GM21529 (cell line): ENCODE measurements at regions not wholly inside any gene's neighbourhood (a gene's known extent, or its start where the extent isn't known, plus 50 kb on each side); places are given as distances from the start of the nearest gene placed in this dataset.
A peak's percentile ranks its signal among the peaks of the same experiment; 100 is the strongest.
"Not testable (repeated sequence)": the region's sequence is repeated elsewhere in the genome, so short reads cannot be mapped to it uniquely, and the experiment has no call there.

Source experiments
- ATAC-seq: cut with Tn5 transposase; IDR thresholded peaks from one replicate; pipeline ENCODE4 v1.9.1; 2021; ENCODE audit not compliant: unreplicated experiment

- no peak for ATAC-seq
These were observed 135.1 kb upstream of the RFX3 start for GRCh38 chr9:3660936-3661335.

GRCh38 chr9:3659647-3660046, 133.8 kb upstream of the RFX3 start:
- ATAC-seq, result no peak

- no peak for ATAC-seq
These were observed 133.2 kb upstream of the RFX3 start for GRCh38 chr9:3658964-3659363.

DNA sequence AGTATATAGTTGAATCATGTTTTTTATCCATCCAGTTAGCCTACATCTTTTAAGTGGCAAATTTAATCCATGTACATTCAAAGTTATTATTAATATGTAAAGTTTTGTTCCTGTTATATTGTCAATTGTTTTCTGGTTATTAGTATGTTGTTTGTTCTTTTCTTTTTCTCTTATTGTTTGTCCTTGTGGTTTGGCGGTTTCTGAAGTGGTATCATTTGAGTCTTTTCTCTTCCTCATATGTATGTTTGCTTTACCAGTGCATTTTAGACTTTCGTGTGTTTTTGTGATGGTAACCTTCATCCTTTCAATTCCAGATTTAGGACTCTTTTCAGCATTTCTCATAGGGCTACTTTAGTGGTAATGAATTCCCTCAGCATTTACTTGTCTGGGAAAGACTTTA, 130.4 kb upstream of the RFX3 start:
- no peak for ATAC-seq

DNA sequence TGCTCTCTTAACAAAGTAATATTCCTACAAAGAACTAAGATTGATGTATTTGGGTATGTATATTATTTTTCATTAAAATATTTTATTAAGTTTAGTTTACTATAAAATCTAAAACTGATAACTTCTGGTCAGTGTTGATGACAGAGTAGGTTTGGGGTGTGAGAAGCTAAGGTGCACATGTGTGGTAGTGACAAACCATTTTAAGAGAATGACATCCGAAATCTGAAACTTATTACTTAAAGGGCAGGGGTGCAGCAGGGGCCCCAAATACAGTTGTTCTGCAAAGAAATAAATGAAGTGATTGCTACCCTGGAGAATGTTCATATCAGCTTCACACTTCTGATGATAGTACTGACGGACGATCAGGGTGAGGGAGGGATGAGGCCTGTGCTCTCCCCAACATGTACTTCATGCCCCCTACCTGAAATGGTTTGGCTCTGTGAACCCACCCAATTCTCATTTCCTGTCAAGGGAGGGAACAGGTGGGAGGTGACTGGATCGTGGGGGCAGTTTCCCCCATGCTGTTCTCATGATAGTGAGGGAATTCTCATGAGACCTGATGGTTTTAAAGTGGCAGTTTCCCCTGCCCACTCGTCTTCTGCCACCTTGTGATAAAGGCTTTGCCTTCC, 125.3 kb upstream of the RFX3 start:
- ATAC-seq, result no peak

GRCh38 chr9:3648722-3649246, 123.0 kb upstream of the RFX3 start:
- ATAC-seq, result no peak

DNA sequence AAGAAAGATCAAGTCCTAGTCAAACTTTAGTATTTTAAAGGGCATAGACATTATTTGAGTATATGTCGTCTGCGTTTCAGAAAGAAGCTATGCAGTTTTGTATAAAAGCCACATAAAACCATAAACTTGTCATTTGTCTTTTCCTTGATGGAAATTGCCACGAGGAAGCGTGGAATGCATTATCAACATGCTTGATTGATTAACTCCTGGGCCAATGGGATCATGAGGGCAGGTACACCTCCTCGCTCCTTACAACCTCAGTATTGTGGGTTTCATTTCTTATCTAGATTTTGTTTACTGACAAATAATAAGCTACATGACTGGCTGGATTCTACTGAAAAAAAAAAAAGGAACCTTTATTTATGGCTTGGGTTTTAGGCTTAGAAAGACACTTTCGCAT, 122.5 kb upstream of the RFX3 start:
- ATAC-seq, result no peak

DNA sequence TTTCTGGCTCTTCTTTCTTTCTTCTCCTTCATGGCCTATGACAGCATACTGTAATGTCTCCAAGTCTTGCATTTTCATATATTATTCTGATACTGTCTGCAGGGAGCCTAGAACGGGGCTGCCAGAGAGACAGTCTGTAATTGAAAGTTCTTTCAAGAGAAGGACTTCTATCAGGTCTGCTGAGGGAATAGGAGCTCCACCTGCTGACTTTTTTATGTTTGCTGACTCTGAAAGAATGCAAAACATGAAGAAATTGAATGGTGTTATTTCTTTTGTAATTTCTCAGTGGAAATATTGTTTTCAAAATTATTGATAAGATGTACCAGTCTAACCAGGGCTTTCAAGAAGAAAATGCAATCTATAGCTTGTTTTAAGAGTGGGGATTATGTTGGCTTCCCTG, 121.9 kb upstream of the RFX3 start:
- ATAC-seq, result no peak

DNA sequence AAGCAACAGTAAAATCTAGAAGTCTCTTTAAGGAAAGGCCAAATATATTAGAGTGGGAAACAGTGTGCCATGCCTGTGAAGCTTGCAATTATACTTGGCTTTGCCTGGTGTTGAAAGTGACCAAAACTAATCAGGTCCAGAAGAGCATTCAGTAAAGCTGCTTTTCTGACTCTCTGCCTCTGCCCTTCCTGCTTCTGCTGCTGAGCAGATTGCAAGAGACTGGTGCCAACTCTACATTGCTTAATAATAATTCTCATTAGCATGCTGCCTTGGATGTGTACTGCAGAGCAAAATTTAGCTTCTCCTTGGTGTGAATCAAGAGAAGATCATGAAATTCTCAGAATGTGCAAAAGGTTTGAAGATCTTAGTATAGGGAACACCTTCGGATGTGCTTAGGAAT, 120.4 kb upstream of the RFX3 start:
- no peak for ATAC-seq

- not testable (repeated sequence) for ATAC-seq
These were observed 116.3 kb upstream of the RFX3 start for GRCh38 chr9:3642075-3642474.

DNA sequence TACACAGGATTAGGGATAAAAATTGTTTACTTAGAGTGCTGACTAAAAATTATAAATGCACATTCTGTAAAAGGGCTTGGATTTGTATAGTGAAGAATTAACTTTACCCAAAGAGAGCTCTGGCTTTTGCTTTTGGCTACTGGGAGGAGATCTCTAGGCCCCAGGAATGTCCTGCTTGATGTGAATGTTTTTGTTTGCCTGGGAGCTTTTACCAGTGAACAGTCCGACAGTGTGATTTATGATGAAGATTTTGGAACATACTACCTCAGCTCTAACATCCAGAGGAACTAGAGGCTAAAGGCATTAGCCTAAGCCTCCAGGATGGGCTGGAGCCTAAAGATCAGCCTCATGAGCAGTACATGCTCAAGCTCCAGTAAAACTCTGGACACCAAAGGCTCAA, 103.7 kb upstream of the RFX3 start:
- no peak for ATAC-seq

DNA sequence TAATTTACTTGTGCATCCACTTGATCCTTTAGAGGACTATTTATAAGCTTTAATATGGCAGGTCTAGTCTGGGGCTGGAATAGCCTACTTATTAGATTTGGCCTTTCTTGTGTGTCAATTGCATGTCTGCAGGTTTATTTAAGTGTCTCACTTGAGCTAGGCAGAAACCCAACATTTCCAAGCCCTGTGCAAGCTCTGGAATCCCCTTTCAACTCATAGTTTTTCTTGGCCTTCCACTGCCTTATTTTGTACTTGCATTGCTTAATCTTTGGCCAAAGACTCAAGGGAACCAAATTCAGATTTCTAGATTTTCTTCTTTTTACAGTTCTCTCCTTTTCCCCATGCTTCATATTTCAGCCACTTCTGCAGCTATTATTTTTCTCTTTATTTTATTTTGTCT, 102.4 kb upstream of the RFX3 start:
- ATAC-seq, result no peak

GRCh38 chr9:3608011-3608410, 82.2 kb upstream of the RFX3 start:
- peak; percentile 91 for ATAC-seq

DNA sequence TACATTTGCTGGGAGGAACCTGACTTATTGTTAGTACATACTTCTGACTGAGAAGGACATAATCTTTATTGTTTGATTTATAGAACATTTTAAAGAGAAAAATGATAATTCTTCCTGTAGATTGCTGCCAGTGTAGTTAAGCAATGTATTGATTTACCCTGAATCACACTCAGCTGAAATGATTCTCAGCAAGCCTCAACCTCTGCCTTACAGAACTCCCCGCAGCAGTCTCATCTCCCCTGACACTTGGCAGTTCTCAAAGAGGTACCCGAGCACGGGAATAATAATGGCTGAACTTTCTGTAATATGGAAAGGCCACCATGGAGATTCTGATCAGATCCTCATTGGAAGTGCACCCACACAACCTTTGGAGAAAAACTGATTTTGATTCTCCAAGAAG, 74.9 kb upstream of the RFX3 start:
- ATAC-seq, result no peak

DNA sequence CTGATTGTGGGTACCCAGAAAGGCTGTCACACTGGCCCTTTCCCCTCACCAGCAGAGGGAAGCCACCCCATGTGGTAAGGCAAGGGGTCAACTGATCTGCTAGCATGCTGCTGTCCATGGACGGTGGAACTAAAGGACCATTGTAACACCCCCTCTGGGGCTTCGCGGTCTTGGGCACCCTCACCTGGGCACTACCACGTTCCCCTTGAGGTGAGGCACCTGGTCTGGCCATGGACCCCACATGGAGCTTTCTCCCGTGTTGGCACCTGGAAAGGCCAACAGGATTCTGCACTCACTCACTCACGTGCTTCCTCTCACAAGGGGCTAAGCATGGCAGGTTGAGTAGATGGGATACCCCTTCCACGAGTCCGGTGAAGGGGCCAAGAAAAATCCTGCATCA, 72.0 kb upstream of the RFX3 start:
- no peak for ATAC-seq

GRCh38 chr9:3586066-3586465, 60.3 kb upstream of the RFX3 start:
- no peak for ATAC-seq

DNA sequence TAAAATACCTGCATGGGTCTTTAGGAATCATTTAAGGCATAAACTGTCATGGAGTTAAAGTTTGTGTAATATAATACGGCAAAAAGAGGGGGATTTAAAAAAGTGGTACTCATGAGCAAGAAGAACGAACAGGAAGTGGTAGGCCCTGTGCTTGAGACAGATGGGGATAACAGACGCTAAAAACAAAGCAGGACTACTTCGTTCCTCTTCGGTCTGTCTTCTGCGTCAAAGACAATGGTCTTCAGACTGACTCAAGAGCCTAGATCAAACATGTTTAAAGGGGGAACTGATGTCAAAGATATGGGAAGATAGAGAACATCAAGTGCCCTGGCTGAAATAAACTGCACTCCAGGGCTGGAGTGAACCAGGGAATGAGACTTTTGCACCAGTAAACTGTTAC, 59.8 kb upstream of the RFX3 start:
- ATAC-seq, result no peak

GRCh38 chr9:3578786-3579185, 53.0 kb upstream of the RFX3 start:
- ATAC-seq, result no peak

DNA sequence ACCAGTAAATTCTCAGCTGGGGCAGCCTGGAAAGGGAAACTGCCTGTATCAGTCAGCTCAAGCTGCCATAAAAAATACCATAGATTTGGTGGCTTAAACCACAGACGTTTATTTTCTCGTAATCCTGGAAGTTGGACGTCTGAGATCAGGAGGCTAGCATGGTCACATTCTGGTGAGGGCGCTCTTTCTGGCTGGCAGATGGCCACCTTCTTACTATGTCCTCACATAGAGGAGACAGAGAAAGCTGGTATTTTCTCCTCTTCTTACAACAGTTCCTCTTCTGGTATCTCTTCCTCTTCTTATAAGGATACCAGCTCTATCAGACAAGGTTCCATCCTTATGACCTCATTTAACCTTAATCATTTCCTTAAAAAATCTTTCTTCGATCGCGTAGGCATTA, 50.5 kb upstream of the RFX3 start:
- ATAC-seq, result no peak

GRCh38 chr9:3575821-3576220, 50.0 kb upstream of the RFX3 start:
- ATAC-seq, result no peak
